Keratinocyte (primary cell): ENCODE measurements at regions not wholly inside any gene's neighbourhood (a gene's known extent, or its start where the extent isn't known, plus 50 kb on each side); places are given as distances from the start of the nearest gene placed in this dataset.

Experiments
- DNase-seq: peaks from one replicate; pipeline ENCODE4 v3.0.0-alpha.2; 2011; ENCODE audit warnings: low read depth, missing footprints, low spot score
- FAIRE-seq: peaks from 2 replicates; lab custom pipeline; 2011; peaks lifted over from hg19 to GRCh38; lab: Jason Lieb, UNC
- H2AFZ ChIP-seq: 2 replicates; pipeline ENCODE4 v1.6.0; 2012; ENCODE audit warnings: low read length, control low read depth, inconsistent platforms; ENCODE audit not compliant: control insufficient read depth
- H3K27ac ChIP-seq: 2 replicates; pipeline ENCODE4 v1.5.1; 2011; ENCODE audit warnings: low read length; ENCODE audit not compliant: control insufficient read depth, insufficient read depth
- H3K27me3 ChIP-seq: 3 replicates; pipeline ENCODE4 v1.6.0; 2011; ENCODE audit warnings: low read length; ENCODE audit not compliant: control insufficient read depth, insufficient read depth; ENCODE audit errors: extremely low read depth
- H3K36me3 ChIP-seq, 2 experiments: 2 replicates in 1 of 2; 3 replicates in 1 of 2; pipeline ENCODE4 v1.5.1; 2011; ENCODE audit warnings: low read length in 2 of 2, mild to moderate bottlenecking in 1 of 2; ENCODE audit not compliant: control insufficient read depth in 2 of 2, insufficient read depth in 2 of 2; ENCODE audit errors: extremely low read depth in 1 of 2
- H3K4me1 ChIP-seq: 3 replicates; pipeline ENCODE4 v1.5.1; 2011; ENCODE audit warnings: low read length; ENCODE audit not compliant: control insufficient read depth, insufficient read depth; ENCODE audit errors: extremely low read depth
- H3K4me2 ChIP-seq: 3 replicates; pipeline ENCODE4 v1.6.0; 2011; ENCODE audit warnings: low read depth, low read length; ENCODE audit not compliant: control insufficient read depth, insufficient read depth; ENCODE audit errors: extremely low read depth
- H3K4me3 ChIP-seq, 3 experiments: fragments of 200-600 bp in 1 of 3; sonication (generic) in 1 of 3; 2 replicates in 2 of 3; 3 replicates in 1 of 3; pipeline ENCODE4 v1.5.1; 2011 to 2016; ENCODE audit warnings: low read length in 3 of 3, mild to moderate bottlenecking in 3 of 3, control low read depth in 2 of 3, inconsistent platforms in 1 of 3, low read depth in 1 of 3, mixed read lengths in 1 of 3, mixed run types in 1 of 3, moderate library complexity in 1 of 3; ENCODE audit not compliant: control insufficient read depth in 2 of 3, insufficient read depth in 2 of 3; ENCODE audit errors: extremely low read depth in 1 of 3
- H3K79me2 ChIP-seq: 2 replicates; pipeline ENCODE4 v1.6.0; 2012; ENCODE audit warnings: low read length; ENCODE audit not compliant: control insufficient read depth, insufficient read depth
- H3K9ac ChIP-seq: 3 replicates; pipeline ENCODE4 v1.6.0; 2011; ENCODE audit warnings: low read length; ENCODE audit not compliant: control insufficient read depth, insufficient read depth; ENCODE audit errors: extremely low read depth
- H3K9me1 ChIP-seq: 3 replicates; pipeline ENCODE4 v1.6.0; 2011; ENCODE audit warnings: low read length; ENCODE audit not compliant: control insufficient read depth, insufficient read depth; ENCODE audit errors: extremely low read depth
- H3K9me3 ChIP-seq: 2 replicates; pipeline ENCODE4 v1.5.1; 2012; ENCODE audit warnings: low read depth, low read length; ENCODE audit not compliant: control insufficient read depth
- H4K20me1 ChIP-seq: 3 replicates; pipeline ENCODE4 v1.6.0; 2011; ENCODE audit warnings: low read length; ENCODE audit not compliant: control insufficient read depth, insufficient read depth; ENCODE audit errors: extremely low read depth
- EZH2 ChIP-seq: IDR thresholded peaks from one replicate; pipeline ENCODE4 v1.6.1; 2012; ENCODE audit warnings: inconsistent platforms, mild to moderate bottlenecking, low read length, moderate library complexity
- dilution Hi-C: fragments of 300-500 bp; cut with MboI; formaldehyde crosslinking; loops from one replicate; pipeline ENCODE4 v1.7.0; 2020; ENCODE audit warnings: low sequenced_read_pairs; ENCODE audit not compliant: extremely low pct_ligation_motif_present
- TF ChIP-seq, protein P1 (sequence below), 3 experiments: IDR thresholded peaks in 1 of 3; conservative IDR thresholded peaks in 1 of 3; optimal IDR thresholded peaks in 1 of 3; 2 replicates in 2 of 3; 3 replicates in 1 of 3; pipeline versions ENCODE3 to v1.5.1; 2011; ENCODE audit warnings: low read length in 3 of 3, mild to moderate bottlenecking in 3 of 3, moderate library complexity in 2 of 3, control low read depth in 1 of 3, inconsistent platforms in 1 of 3; ENCODE audit not compliant: insufficient read depth in 2 of 3; ENCODE audit errors: extremely low read depth in 1 of 3

GRCh38 chr6:71592643-71593042, 293.7 kb upstream of the RIMS1 start:
- no peak overlapping the region for H3K27ac ChIP-seq
- dilution Hi-C loops = no loop called here

DNA sequence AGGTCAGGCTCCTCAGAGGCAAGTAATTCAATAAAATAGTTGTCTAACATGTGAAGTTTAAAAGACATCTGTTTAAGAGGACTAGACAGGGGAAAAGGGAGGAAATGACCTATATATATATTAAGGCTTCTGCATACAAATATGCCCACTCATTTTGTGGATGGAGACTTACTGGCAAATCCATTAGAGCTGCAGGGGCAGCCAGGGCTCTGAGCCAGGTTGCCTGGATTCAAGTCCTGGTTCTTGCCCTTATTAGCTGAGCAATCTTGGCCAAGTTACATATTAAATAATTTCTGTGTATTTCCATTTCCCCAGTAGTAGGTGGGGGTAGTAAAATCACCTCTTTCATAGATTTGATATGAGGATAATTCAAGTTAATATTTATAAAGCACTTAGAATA, 287.0 kb upstream of the RIMS1 start:
- H3K79me2 ChIP-seq = no peaks in the 10 kb centered on the region
- H4K20me1 ChIP-seq = no peaks in the 10 kb centered on the region
- no peaks in the 10 kb centered on the region for H3K9me3 ChIP-seq
- no peaks in the 10 kb centered on the region for H3K27me3 ChIP-seq
- no peak overlapping the region for H3K4me3 ChIP-seq
- DNase-seq (no peak), FAIRE-seq (no peak)
- H2AFZ ChIP-seq = no peak overlapping the region
- H3K27ac ChIP-seq = no peak overlapping the region
- H3K9ac ChIP-seq = no peak overlapping the region
- H3K4me1 ChIP-seq = peaks cover 6% of the 10 kb centered on the region
- no peaks in the 10 kb centered on the region for H3K9me1 ChIP-seq
- H3K4me2 ChIP-seq = no peak overlapping the region
- TF ChIP-seq, protein P1, sequence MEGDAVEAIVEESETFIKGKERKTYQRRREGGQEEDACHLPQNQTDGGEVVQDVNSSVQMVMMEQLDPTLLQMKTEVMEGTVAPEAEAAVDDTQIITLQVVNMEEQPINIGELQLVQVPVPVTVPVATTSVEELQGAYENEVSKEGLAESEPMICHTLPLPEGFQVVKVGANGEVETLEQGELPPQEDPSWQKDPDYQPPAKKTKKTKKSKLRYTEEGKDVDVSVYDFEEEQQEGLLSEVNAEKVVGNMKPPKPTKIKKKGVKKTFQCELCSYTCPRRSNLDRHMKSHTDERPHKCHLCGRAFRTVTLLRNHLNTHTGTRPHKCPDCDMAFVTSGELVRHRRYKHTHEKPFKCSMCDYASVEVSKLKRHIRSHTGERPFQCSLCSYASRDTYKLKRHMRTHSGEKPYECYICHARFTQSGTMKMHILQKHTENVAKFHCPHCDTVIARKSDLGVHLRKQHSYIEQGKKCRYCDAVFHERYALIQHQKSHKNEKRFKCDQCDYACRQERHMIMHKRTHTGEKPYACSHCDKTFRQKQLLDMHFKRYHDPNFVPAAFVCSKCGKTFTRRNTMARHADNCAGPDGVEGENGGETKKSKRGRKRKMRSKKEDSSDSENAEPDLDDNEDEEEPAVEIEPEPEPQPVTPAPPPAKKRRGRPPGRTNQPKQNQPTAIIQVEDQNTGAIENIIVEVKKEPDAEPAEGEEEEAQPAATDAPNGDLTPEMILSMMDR (optimal IDR thresholded peaks at IDR 0.05 in 1 of 3, IDR thresholded peaks at IDR 0.05 in 1 of 3, conservative IDR thresholded peaks at IDR 0.05 in 1 of 3; ENCODE audit: extremely low read depth in 1 of 3, insufficient read depth in 2 of 3, low read length in 3 of 3) = no peak
- TF ChIP-seq EZH2 = no peak
- no peaks in the 10 kb centered on the region for H3K36me3 ChIP-seq
- dilution Hi-C loops = no loop called here

More at GRCh38 chr6:71592643-71593042, 293.7 kb upstream of the RIMS1 start:
- TF ChIP-seq EZH2 = no peak
- TF ChIP-seq, protein P1 (optimal IDR thresholded peaks at IDR 0.05 in 1 of 3, IDR thresholded peaks at IDR 0.05 in 1 of 3, conservative IDR thresholded peaks at IDR 0.05 in 1 of 3; ENCODE audit: extremely low read depth in 1 of 3, insufficient read depth in 2 of 3, low read length in 3 of 3) = no peak
- Histone ChIP-seq H3K9me3 (no peaks in the 10 kb centered on the region), H4K20me1 (no peaks in the 10 kb centered on the region), H3K4me3 (no peak overlapping the region), H3K79me2 (no peaks in the 10 kb centered on the region), H3K4me1 (no peaks in the 10 kb centered on the region), H3K4me2 (no peak overlapping the region), H3K36me3 (no peaks in the 10 kb centered on the region), H3K9me1 (no peaks in the 10 kb centered on the region), H3K27me3 (peaks cover 2% of the 10 kb centered on the region), H2AFZ (no peak overlapping the region), H3K9ac (no peak overlapping the region)
- DNase-seq (no peak), FAIRE-seq (no peak)
